Heart left ventricle (tissue), 16 donors: ENCODE measurements at regions not wholly inside any gene's neighbourhood (a gene's known extent, or its start where the extent isn't known, plus 50 kb on each side); places are given as distances from the start of the nearest gene placed in this dataset.
A peak's percentile ranks its signal among the peaks of the same experiment; 100 is the strongest.

ENCODE experiments used
- ATAC-seq, 4 donors: fragments of 200-7000 bp; cut with Tn5 transposase; one replicate each; pipeline ENCODE4 v1.9.1; 2020 to 2022; ENCODE audit warnings: moderate library complexity in 4 of 4, mild to moderate bottlenecking in 3 of 4, moderate number of reproducible peaks in 1 of 4
- DNase-seq, 5 donors: peaks; one replicate each; pipeline ENCODE4 v3.0.0-alpha.2; 2020
- H3K27ac ChIP-seq, 12 donors: fragments of 200-600 bp; sonication (generic) in 4 of 12; one replicate each; pipeline versions ENCODE4 v1.5.0 to v1.8.0; 2016 to 2022; ENCODE audit warnings: mild to moderate bottlenecking in 2 of 12
- H3K27me3 ChIP-seq, 9 donors: fragments of 200-600 bp; sonication (generic) in 2 of 9; one replicate each; pipeline versions ENCODE4 v1.5.1 to v1.8.0; 2016 to 2022; ENCODE audit warnings: mild to moderate bottlenecking in 3 of 9
- H3K36me3 ChIP-seq, 9 donors: fragments of 200-600 bp; sonication (generic) in 2 of 9; one replicate each; pipeline versions ENCODE4 v1.5.0 to v1.8.0; 2018 to 2022; ENCODE audit warnings: mild to moderate bottlenecking in 2 of 9
- H3K4me1 ChIP-seq, 12 donors: fragments of 200-600 bp; sonication (generic) in 4 of 12; one replicate each; pipeline versions ENCODE4 v1.5.0 to v1.8.0; 2016 to 2022; ENCODE audit warnings: mild to moderate bottlenecking in 3 of 12
- H3K4me3 ChIP-seq, 12 donors: fragments of 200-600 bp; sonication (generic) in 4 of 12; one replicate each; pipeline versions ENCODE4 v1.5.0 to v1.8.0; 2017 to 2022; ENCODE audit warnings: mild to moderate bottlenecking in 9 of 12, moderate library complexity in 4 of 12
- H3K9me3 ChIP-seq, 12 donors: fragments of 200-600 bp; sonication (generic) in 4 of 12; one replicate each; pipeline versions ENCODE4 v1.5.0 to v1.8.0; 2016 to 2022; ENCODE audit warnings: mild to moderate bottlenecking in 1 of 12
- CTCF ChIP-seq, 12 donors: fragments of 200-600 bp; sonication (generic) in 4 of 12; IDR thresholded peaks; one replicate each; pipeline versions ENCODE4 v1.5.0 to v1.8.0; 2018 to 2022; ENCODE audit warnings: antibody characterized with exemption in 12 of 12, mild to moderate bottlenecking in 5 of 12
- POLR2A ChIP-seq, 2 donors: fragments of 450-650 bp; IDR thresholded peaks; one replicate each; pipeline ENCODE4 v1.6.1; 2017; ENCODE audit warnings: antibody characterized with exemption in 2 of 2, mild to moderate bottlenecking in 2 of 2, moderate library complexity in 2 of 2
- WGBS, 4 donors: extraction: QIAGEN DNeasy Blood & Tissue Kit in 2 of 4; methylation state at CpG; one replicate each; pipeline versions ENCODE4 v1.1.5 to v1.1.7; 2013 to 2018; 5-methylcytosine and 5-hydroxymethylcytosine counted together
- intact Hi-C, 10 donors: fragments of 100-400 bp; cut with DNase I; formaldehyde crosslinking; loops; one replicate each; pipeline versions ENCODE4 v1.11.1 to v1.14.2; 2022
- donor health status: ischemic (EF 13 %, LVEDD 7.1; RV severe dilation, severe dysfunction).
- donor health status: healthy with polysubstance abuse.
- donor health status: DM: no; HTN: yes; CAD: no.
- donor health status: DM: no; HTN: no; CAD: no.
- donor health status: ischemic (EF 25% LVEDD 6.9; RV normal size, moderate dysfunction).
- donor health status: ischemic (EF 25% LVEDD 5.7; RV mildly dilated, moderate dysfunction).
- donor health status: healthy.
- donor health status: DM: yes; HTN: yes; CAD: no.
- donor health status: ischemic (EF 35%, LVEDD 5.7; RV mildly dilated, moderate dysfunction).
- donor health status: nonischemic (EF 11% LVEDD 7.7; RV severe dilation, severe dysfunction).
- donor health status: DM: yes; HTN: yes; CAD: no.
- donor health status: PGD.
- donor health status: ischemic (EF 29% LVEDD 5.4; RV normal size, mild dysfunction).
- donor health status: nonischemic (EF 23%, LVEDD 6.1; RV moderate dilation, normal function).

DNA sequence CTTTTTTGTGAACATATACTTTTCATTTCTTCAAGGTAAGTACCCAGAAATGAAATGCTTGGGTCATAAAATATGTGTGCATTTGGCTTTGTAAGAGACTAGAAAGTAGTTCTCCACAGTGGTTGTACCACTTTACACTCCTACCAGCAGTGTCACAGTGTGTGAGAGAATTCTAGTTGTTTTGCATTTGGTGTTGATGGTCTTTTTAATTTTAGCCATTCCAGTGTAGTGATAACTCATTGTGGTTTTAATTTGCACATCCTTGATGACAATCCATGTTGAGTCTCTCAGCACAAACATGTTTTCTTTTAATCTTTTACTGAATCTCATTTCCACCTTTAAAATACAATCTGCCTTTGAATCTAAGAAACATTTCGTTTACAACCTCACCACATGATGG is 402.5 kb upstream of the ETAA1 start:
- intact Hi-C loops = no loop called here
- TF ChIP-seq POLR2A (IDR thresholded peaks at IDR 0.05) = no peak
- no peak overlapping the region for H3K4me3 ChIP-seq
- peaks cover 0 to 6% (median 0%) of the 10 kb centered on the region in 9 donors for H3K27me3 ChIP-seq
- no peak for ATAC-seq
- no peaks in the 10 kb centered on the region for H3K36me3 ChIP-seq
- no peak for DNase-seq
- H3K4me1 ChIP-seq = no peaks in the 10 kb centered on the region
- WGBS, 4 donors = 48 to 58% (median 52%) methylated on average over 1 of the region's 1 CpG
- peaks cover 0 to 6% (median 0%) of the 10 kb centered on the region in 12 donors for H3K9me3 ChIP-seq
- peak overlapping the region in 1 of 12 donors; percentile 66 for H3K27ac ChIP-seq

GRCh38 chr2:66995636-66996035 is 401.5 kb upstream of the ETAA1 start:
- no peak for TF ChIP-seq POLR2A (IDR thresholded peaks at IDR 0.05)
- 88 to 91% (median 90%) methylated on average over 3 of the region's 3 CpGs for WGBS, 4 donors
- Histone ChIP-seq H3K27ac (peak overlapping the region in 1 of 12 donors; percentile 66), H3K4me3 (no peak overlapping the region), H3K9me3 (peaks cover 0 to 6% (median 0%) of the 10 kb centered on the region in 12 donors), H3K4me1 (no peaks in the 10 kb centered on the region), H3K27me3 (peaks cover 0 to 4% (median 0%) of the 10 kb centered on the region in 9 donors), H3K36me3 (no peaks in the 10 kb centered on the region)
- no peak for ATAC-seq
- DNase-seq = no peak
- intact Hi-C loops = no loop called here

DNA sequence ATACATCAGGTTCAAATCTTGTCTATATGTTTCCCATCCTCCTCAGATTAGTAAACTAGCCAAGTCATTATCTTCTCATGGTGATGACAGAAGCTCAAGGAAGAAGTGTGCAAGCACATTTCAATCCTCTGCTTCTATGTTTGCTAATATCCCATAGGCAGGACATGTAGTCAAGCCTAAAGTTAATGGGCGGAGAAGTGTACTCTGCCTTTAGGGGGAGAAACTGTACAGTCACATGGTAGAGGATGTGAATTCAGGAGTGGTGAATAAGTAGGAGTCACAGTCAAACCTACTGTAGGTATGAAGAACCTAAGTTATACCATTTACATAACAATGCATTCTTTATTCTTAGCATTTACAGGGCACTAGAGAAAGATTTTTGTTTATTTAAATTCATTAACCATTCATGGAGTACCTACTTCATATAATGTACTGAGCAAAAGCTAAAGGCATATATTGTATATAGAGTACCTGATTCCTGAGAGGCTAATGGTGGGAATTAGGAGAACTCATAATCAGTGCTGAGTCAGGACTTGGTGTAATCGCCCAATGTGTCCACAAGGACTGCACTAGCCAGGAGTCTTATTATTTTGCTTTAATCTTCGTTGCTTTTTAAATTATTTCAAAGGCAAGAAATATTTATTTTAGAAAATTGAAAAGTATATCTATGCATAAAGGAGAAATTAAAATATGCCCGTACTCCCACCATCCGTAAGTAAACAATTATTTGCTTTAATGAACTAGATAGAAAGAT is 394.3 kb upstream of the ETAA1 start:
- ATAC-seq (no peak), DNase-seq (no peak)
- H3K36me3 ChIP-seq = no peaks in the 10 kb centered on the region
- peaks cover 0 to 4% (median 0%) of the 10 kb centered on the region in 12 donors for H3K9me3 ChIP-seq
- no peak overlapping the region for H3K27ac ChIP-seq
- TF ChIP-seq POLR2A (IDR thresholded peaks at IDR 0.05) (no peak), CTCF (IDR thresholded peaks at IDR 0.05) (no peak)
- no peaks in the 10 kb centered on the region for H3K4me1 ChIP-seq
- intact Hi-C loops = no loop called here
- WGBS, 4 donors = 85 to 90% (median 86%) methylated on average over 5 of the region's 5 CpGs
- peaks cover 0 to 4% (median 0%) of the 10 kb centered on the region in 9 donors for H3K27me3 ChIP-seq
- no peak overlapping the region for H3K4me3 ChIP-seq

- H3K27ac ChIP-seq = no peak overlapping the region
- 81 to 89% (median 85%) methylated on average over 5 of the region's 5 CpGs for WGBS, 4 donors
- no peak overlapping the region for H3K4me3 ChIP-seq
- H3K4me1 ChIP-seq = no peaks in the 10 kb centered on the region
- H3K36me3 ChIP-seq = no peaks in the 10 kb centered on the region
- H3K9me3 ChIP-seq = no peaks in the 10 kb centered on the region
- no peak for ATAC-seq
- intact Hi-C loops = no loop called here
- DNase-seq = no peak
- TF ChIP-seq POLR2A (IDR thresholded peaks at IDR 0.05) (no peak), CTCF (IDR thresholded peaks at IDR 0.05) (no peak)
- H3K27me3 ChIP-seq = peaks cover 0 to 4% (median 0%) of the 10 kb centered on the region in 9 donors
Measured at GRCh38 chr2:67006373-67006960, 390.7 kb upstream of the ETAA1 start.

GRCh38 chr2:67008155-67008554 is 389.0 kb upstream of the ETAA1 start:
- Histone ChIP-seq H3K4me1 (no peaks in the 10 kb centered on the region), H3K4me3 (no peak overlapping the region), H3K27me3 (peaks cover 0 to 2% (median 0%) of the 10 kb centered on the region in 9 donors), H3K27ac (no peak overlapping the region), H3K9me3 (no peaks in the 10 kb centered on the region), H3K36me3 (no peaks in the 10 kb centered on the region)
- 66 to 80% (median 78%) methylated on average over 4 of the region's 4 CpGs for WGBS, 4 donors
- TF ChIP-seq POLR2A (IDR thresholded peaks at IDR 0.05) (no peak), CTCF (IDR thresholded peaks at IDR 0.05) (no peak)
- intact Hi-C loops = no loop called here
- ATAC-seq (no peak), DNase-seq (no peak)
